HEK293 (cell line): ENCODE measurements at regions not wholly inside any gene's neighbourhood (a gene's known extent, or its start where the extent isn't known, plus 50 kb on each side); places are given as distances from the start of the nearest gene placed in this dataset.

Source experiments
- CTCF ChIA-PET: fragments of 350-600 bp; formaldehyde crosslinking; extraction: SDS; loops from one replicate; lab custom pipeline; 2021; ENCODE audit warnings: antibody characterized with exemption; lab: Yijun Ruan, JAX
- POLR2A ChIA-PET: fragments of 300-600 bp; formaldehyde crosslinking; extraction: SDS; loops from one replicate; lab custom pipeline; 2020; ENCODE audit warnings: antibody characterized with exemption, inconsistent platforms; lab: Yijun Ruan, JAX
- H3K27ac ChIP-seq: fragments of 200-500 bp; sonication (Bioruptor generic); 2 replicates; pipeline ENCODE4 v1.5.1; 2014; ENCODE audit warnings: low read depth, low read length, control low read depth, inconsistent platforms; ENCODE audit errors: extremely low read depth
- H3K36me3 ChIP-seq, 2 experiments: fragments of 200-500 bp in 1 of 2; sonication (Bioruptor generic) in 1 of 2; 1 replicate in 1 of 2; 2 replicates in 1 of 2; pipeline ENCODE4 v1.5.1; 2014 to 2017; ENCODE audit warnings: inconsistent platforms in 2 of 2, low read length in 2 of 2; ENCODE audit not compliant: control insufficient read depth in 2 of 2, insufficient read depth in 1 of 2
- H3K4me1 ChIP-seq: fragments of 200-500 bp; sonication (Bioruptor generic); 2 replicates; pipeline ENCODE4 v1.5.1; 2014; ENCODE audit warnings: mild to moderate bottlenecking, low read length, inconsistent platforms; ENCODE audit not compliant: control insufficient read depth, insufficient read depth
- H3K4me3 ChIP-seq: 2 replicates; pipeline ENCODE4 v1.5.1; 2011; ENCODE audit warnings: low read depth, mild to moderate bottlenecking, control low read depth, low read length, moderate library complexity
- H3K9me3 ChIP-seq: fragments of 200-500 bp; sonication (Bioruptor generic); 2 replicates; pipeline ENCODE4 v1.5.1; 2014; ENCODE audit warnings: low read depth, low read length, inconsistent platforms; ENCODE audit not compliant: control insufficient read depth, insufficient read depth
- PRDM1 ChIP-seq: fragments of 450-650 bp; formaldehyde crosslinking; IDR thresholded peaks from 2 replicates; pipeline ENCODE4; 2016; ENCODE audit warnings: missing biosample characterization, missing genetic modification characterization
- SP2 ChIP-seq: fragments of 450-650 bp; formaldehyde crosslinking; IDR thresholded peaks from 2 replicates; pipeline ENCODE4 v1.5.1; 2016; ENCODE audit warnings: missing biosample characterization, missing genetic modification characterization
- ZBTB48 ChIP-seq: fragments of 450-650 bp; formaldehyde crosslinking; IDR thresholded peaks from 2 replicates; pipeline ENCODE4 v1.5.1; 2016; ENCODE audit warnings: missing biosample characterization, missing genetic modification characterization
- ZNF223 ChIP-seq: fragments of 450-650 bp; formaldehyde crosslinking; IDR thresholded peaks from 2 replicates; pipeline ENCODE4 v1.5.1; 2016; ENCODE audit warnings: missing biosample characterization, missing genetic modification characterization
- ZNF239 ChIP-seq: fragments of 450-650 bp; formaldehyde crosslinking; IDR thresholded peaks from 2 replicates; pipeline ENCODE4 v1.5.1; 2016; ENCODE audit warnings: missing biosample characterization, missing genetic modification characterization
- ZNF341 ChIP-seq: fragments of 450-650 bp; formaldehyde crosslinking; IDR thresholded peaks from 2 replicates; pipeline ENCODE4; 2016; ENCODE audit warnings: low read depth, missing biosample characterization, missing genetic modification characterization
- ZNF426 ChIP-seq: fragments of 450-650 bp; formaldehyde crosslinking; IDR thresholded peaks from 2 replicates; pipeline ENCODE4 v1.5.1; 2017; ENCODE audit warnings: missing biosample characterization, missing genetic modification characterization, mild to moderate bottlenecking, inconsistent platforms, moderate library complexity
- ZNF433 ChIP-seq: fragments of 450-650 bp; formaldehyde crosslinking; IDR thresholded peaks from 2 replicates; pipeline ENCODE4 v1.5.1; 2016; ENCODE audit warnings: missing biosample characterization, missing genetic modification characterization, low read depth
- ZNF529 ChIP-seq: fragments of 450-650 bp; formaldehyde crosslinking; IDR thresholded peaks from 2 replicates; pipeline ENCODE4 v1.5.1; 2017; ENCODE audit warnings: missing genetic modification characterization, missing biosample characterization; ENCODE audit not compliant: insufficient replicate concordance
- ZNF548 ChIP-seq: fragments of 450-650 bp; formaldehyde crosslinking; IDR thresholded peaks from 2 replicates; pipeline ENCODE4 v1.5.1; 2016; ENCODE audit warnings: missing biosample characterization, missing genetic modification characterization
- ZNF626 ChIP-seq: fragments of 450-650 bp; sonication (Bioruptor Pico); formaldehyde crosslinking; IDR thresholded peaks from 2 replicates; pipeline ENCODE4 v1.5.1; 2018; ENCODE audit warnings: missing biosample characterization, missing genetic modification characterization, inconsistent platforms
- ZNF629 ChIP-seq: fragments of 450-650 bp; formaldehyde crosslinking; IDR thresholded peaks from 2 replicates; pipeline ENCODE4 v1.5.1; 2017; ENCODE audit warnings: missing biosample characterization, missing genetic modification characterization
- ZNF658 ChIP-seq: fragments of 450-650 bp; formaldehyde crosslinking; IDR thresholded peaks from 2 replicates; pipeline ENCODE4; 2016; ENCODE audit warnings: missing biosample characterization, missing genetic modification characterization
- ZNF660 ChIP-seq: fragments of 450-650 bp; IDR thresholded peaks from 2 replicates; pipeline ENCODE4 v1.5.1; 2018; ENCODE audit warnings: missing biosample characterization, mild to moderate bottlenecking, missing genetic modification characterization
- ZNF670 ChIP-seq: fragments of 450-650 bp; formaldehyde crosslinking; IDR thresholded peaks from 2 replicates; pipeline ENCODE4 v1.5.1; 2016; ENCODE audit warnings: missing biosample characterization, missing genetic modification characterization, low read depth
- ZNF777 ChIP-seq: fragments of 450-650 bp; formaldehyde crosslinking; IDR thresholded peaks from 2 replicates; pipeline ENCODE4 v1.5.1; 2017; ENCODE audit warnings: missing biosample characterization, missing genetic modification characterization, borderline replicate concordance
- ZNF791 ChIP-seq: fragments of 450-650 bp; formaldehyde crosslinking; IDR thresholded peaks from 2 replicates; pipeline ENCODE4 v1.5.1; 2016; ENCODE audit warnings: missing biosample characterization, missing genetic modification characterization
- TF ChIP-seq, protein P1 (sequence below): fragments of 450-650 bp; formaldehyde crosslinking; IDR thresholded peaks from 2 replicates; pipeline ENCODE4 v1.5.1; 2016; ENCODE audit warnings: missing biosample characterization, missing genetic modification characterization
- TF ChIP-seq, protein P2 (sequence below): fragments of 450-650 bp; formaldehyde crosslinking; IDR thresholded peaks from 2 replicates; pipeline ENCODE4 v1.5.0; 2017; ENCODE audit warnings: missing biosample characterization, missing genetic modification characterization, borderline replicate concordance
- TF ChIP-seq, protein P3 (sequence below): sonication (generic); formaldehyde crosslinking; IDR thresholded peaks from 2 replicates; pipeline ENCODE4 v1.8.1; 2022; ENCODE audit warnings: mild to moderate bottlenecking, moderate library complexity, missing genetic modification reagents
- TF ChIP-seq, protein P4 (sequence below): fragments of 450-650 bp; IDR thresholded peaks from 2 replicates; pipeline ENCODE4 v1.5.1; 2018; ENCODE audit warnings: missing biosample characterization, missing genetic modification characterization
- TF ChIP-seq, protein P5 (sequence below): fragments of 450-650 bp; formaldehyde crosslinking; IDR thresholded peaks from 2 replicates; pipeline ENCODE4 v1.5.1; 2017; ENCODE audit warnings: missing biosample characterization, missing genetic modification characterization
- TF ChIP-seq, protein P6 (sequence below): fragments of 450-650 bp; formaldehyde crosslinking; IDR thresholded peaks from 2 replicates; pipeline ENCODE4 v1.5.1; 2016; ENCODE audit warnings: missing biosample characterization, missing genetic modification characterization

DNA sequence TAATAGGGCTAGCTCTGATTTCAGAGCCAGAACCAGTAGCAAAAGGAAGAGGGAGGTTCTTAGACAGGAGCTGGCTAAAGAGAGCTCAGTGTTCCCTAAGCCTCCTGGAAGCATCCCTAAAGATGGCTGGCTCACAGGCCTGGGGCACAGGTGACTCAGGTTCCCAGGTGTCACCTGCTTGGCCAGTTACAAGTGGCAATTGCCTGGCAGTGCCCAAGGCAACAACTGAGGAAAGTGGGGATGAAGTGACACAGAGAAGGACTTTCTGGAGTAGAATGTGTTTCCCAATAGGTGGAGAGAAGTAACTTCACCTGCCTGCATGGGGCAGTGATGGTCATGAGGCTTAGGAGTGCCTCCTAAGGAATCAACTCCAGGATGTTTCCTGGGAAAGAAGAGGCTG, 66.5 kb upstream of the EEPD1 start (continued):
- TF ChIP-seq ZNF426 (tag by site-specific recombination) (no peak), ZNF529 (no peak)
- TF ChIP-seq, protein P1, sequence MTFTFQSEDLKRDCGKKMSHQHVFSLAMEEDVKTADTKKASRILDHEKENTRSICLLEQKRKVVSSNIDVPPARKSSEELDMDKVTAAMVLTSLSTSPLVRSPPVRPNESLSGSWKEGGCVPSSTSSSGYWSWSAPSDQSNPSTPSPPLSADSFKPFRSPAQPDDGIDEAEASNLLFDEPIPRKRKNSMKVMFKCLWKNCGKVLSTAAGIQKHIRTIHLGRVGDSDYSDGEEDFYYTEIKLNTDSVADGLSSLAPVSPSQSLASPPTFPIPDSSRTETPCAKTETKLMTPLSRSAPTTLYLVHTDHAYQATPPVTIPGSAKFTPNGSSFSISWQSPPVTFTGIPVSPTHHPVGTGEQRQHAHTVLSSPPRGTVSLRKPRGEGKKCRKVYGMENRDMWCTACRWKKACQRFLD (tag by site-specific recombination), result no peak
- TF ChIP-seq, protein P2, sequence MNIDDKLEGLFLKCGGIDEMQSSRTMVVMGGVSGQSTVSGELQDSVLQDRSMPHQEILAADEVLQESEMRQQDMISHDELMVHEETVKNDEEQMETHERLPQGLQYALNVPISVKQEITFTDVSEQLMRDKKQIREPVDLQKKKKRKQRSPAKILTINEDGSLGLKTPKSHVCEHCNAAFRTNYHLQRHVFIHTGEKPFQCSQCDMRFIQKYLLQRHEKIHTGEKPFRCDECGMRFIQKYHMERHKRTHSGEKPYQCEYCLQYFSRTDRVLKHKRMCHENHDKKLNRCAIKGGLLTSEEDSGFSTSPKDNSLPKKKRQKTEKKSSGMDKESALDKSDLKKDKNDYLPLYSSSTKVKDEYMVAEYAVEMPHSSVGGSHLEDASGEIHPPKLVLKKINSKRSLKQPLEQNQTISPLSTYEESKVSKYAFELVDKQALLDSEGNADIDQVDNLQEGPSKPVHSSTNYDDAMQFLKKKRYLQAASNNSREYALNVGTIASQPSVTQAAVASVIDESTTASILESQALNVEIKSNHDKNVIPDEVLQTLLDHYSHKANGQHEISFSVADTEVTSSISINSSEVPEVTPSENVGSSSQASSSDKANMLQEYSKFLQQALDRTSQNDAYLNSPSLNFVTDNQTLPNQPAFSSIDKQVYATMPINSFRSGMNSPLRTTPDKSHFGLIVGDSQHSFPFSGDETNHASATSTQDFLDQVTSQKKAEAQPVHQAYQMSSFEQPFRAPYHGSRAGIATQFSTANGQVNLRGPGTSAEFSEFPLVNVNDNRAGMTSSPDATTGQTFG (tag by site-specific recombination), result no peak
- TF ChIP-seq, protein P3, sequence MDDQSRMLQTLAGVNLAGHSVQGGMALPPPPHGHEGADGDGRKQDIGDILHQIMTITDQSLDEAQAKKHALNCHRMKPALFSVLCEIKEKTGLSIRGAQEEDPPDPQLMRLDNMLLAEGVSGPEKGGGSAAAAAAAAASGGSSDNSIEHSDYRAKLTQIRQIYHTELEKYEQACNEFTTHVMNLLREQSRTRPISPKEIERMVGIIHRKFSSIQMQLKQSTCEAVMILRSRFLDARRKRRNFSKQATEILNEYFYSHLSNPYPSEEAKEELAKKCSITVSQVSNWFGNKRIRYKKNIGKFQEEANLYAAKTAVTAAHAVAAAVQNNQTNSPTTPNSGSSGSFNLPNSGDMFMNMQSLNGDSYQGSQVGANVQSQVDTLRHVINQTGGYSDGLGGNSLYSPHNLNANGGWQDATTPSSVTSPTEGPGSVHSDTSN, result no peak

DNA sequence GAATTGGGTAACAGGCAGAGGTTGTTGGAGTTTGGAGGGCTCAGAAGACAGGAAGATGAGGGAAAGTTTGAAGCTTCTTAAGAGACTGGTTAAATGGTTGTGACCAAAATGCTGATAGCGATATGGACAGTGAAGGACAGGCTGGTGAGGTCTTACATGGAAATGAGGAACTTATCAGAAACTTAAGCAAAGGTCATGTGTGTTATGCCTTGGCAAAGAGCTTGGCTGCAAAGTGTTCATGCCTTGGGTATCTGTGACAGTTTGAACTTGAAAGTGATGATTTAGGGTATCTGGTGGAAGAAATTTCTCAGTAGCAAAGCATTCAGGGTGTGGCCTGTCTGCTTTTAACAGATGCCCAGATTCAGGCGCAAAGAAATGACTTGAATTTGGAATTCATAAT, 64.5 kb upstream of the EEPD1 start:
- Histone ChIP-seq H3K27ac (no peak overlapping the region), H3K4me1 (no peaks in the 10 kb centered on the region), H3K4me3 (no peak overlapping the region), H3K36me3 (no peaks in the 10 kb centered on the region), H3K9me3 (no peaks in the 10 kb centered on the region)
- CTCF ChIA-PET, result no interaction called here
- POLR2A ChIA-PET, result no interaction called here
- TF ChIP-seq ZNF658 (tag by site-specific recombination), result no peak
- TF ChIP-seq ZNF239 (tag by site-specific recombination), result no peak
- no peak for TF ChIP-seq ZNF791 (tag by site-specific recombination)
- TF ChIP-seq PRDM1, result no peak
- TF ChIP-seq ZNF660 (tag by site-specific recombination), result no peak
- TF ChIP-seq, protein P4, sequence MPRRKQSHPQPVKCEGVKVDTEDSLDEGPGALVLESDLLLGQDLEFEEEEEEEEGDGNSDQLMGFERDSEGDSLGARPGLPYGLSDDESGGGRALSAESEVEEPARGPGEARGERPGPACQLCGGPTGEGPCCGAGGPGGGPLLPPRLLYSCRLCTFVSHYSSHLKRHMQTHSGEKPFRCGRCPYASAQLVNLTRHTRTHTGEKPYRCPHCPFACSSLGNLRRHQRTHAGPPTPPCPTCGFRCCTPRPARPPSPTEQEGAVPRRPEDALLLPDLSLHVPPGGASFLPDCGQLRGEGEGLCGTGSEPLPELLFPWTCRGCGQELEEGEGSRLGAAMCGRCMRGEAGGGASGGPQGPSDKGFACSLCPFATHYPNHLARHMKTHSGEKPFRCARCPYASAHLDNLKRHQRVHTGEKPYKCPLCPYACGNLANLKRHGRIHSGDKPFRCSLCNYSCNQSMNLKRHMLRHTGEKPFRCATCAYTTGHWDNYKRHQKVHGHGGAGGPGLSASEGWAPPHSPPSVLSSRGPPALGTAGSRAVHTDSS (tag by site-specific recombination), result no peak
- no peak for TF ChIP-seq SP2 (tag by site-specific recombination)

DNA sequence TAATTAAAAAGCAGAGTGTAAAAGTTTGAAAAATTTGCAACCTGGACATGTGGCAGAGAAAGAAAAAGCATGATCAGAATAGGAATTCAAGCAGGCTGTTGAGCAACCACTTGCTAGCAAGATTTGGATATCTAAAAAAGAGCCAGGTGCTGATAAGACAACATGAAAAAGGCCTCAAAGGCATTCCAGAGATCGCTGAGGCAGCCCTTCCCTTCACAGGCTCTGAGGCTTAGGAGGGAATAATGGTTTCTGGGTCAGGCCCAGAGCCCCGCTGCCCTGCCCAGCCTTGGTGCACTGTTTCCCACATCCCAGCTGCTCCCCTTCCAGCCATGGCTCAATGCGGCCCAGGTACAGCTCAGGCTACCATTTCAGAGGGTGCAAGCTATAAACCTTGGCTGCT, 64.1 kb upstream of the EEPD1 start:
- CTCF ChIA-PET, result interaction anchor here (0.7 kb wide), 1 partner anchor 9 kb away, joined by 3 read pairs; no protein-coding TSS in a partner anchor
- POLR2A ChIA-PET, result no interaction called here

More for the DNA sequence above, 64.1 kb upstream of the EEPD1 start:
- Histone ChIP-seq H3K36me3 (no peaks in the 10 kb centered on the region), H3K9me3 (no peaks in the 10 kb centered on the region), H3K4me1 (no peaks in the 10 kb centered on the region), H3K4me3 (no peak overlapping the region)
- TF ChIP-seq, protein P5, sequence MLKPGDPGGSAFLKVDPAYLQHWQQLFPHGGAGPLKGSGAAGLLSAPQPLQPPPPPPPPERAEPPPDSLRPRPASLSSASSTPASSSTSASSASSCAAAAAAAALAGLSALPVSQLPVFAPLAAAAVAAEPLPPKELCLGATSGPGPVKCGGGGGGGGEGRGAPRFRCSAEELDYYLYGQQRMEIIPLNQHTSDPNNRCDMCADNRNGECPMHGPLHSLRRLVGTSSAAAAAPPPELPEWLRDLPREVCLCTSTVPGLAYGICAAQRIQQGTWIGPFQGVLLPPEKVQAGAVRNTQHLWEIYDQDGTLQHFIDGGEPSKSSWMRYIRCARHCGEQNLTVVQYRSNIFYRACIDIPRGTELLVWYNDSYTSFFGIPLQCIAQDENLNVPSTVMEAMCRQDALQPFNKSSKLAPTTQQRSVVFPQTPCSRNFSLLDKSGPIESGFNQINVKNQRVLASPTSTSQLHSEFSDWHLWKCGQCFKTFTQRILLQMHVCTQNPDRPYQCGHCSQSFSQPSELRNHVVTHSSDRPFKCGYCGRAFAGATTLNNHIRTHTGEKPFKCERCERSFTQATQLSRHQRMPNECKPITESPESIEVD (tag by site-specific recombination), result no peak
- TF ChIP-seq ZNF223 (tag by site-specific recombination) (no peak), ZNF433 (tag by site-specific recombination) (no peak), ZNF777 (tag by site-specific recombination) (no peak), ZNF626 (tag by site-specific recombination) (no peak), ZNF548 (tag by site-specific recombination) (no peak), ZBTB48 (tag by site-specific recombination) (no peak), ZNF670 (tag by site-specific recombination) (no peak), ZNF341 (tag by site-specific recombination) (no peak), ZNF629 (no peak)
- TF ChIP-seq, protein P6, sequence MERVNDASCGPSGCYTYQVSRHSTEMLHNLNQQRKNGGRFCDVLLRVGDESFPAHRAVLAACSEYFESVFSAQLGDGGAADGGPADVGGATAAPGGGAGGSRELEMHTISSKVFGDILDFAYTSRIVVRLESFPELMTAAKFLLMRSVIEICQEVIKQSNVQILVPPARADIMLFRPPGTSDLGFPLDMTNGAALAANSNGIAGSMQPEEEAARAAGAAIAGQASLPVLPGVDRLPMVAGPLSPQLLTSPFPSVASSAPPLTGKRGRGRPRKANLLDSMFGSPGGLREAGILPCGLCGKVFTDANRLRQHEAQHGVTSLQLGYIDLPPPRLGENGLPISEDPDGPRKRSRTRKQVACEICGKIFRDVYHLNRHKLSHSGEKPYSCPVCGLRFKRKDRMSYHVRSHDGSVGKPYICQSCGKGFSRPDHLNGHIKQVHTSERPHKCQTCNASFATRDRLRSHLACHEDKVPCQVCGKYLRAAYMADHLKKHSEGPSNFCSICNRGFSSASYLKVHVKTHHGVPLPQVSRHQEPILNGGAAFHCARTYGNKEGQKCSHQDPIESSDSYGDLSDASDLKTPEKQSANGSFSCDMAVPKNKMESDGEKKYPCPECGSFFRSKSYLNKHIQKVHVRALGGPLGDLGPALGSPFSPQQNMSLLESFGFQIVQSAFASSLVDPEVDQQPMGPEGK (tag by site-specific recombination), result no peak
- TF ChIP-seq, all 188 proteins: peak for 0
- H3K27ac ChIP-seq, result no peak overlapping the region
